COLO829 (cell line): ENCODE measurements at regions not wholly inside any gene's neighbourhood (a gene's known extent, or its start where the extent isn't known, plus 50 kb on each side); places are given as distances from the start of the nearest gene placed in this dataset.
"Not testable (repeated sequence)": the region's sequence is repeated elsewhere in the genome, so short reads cannot be mapped to it uniquely, and the experiment has no call there.

Source experiments
- DNase-seq: peaks from one replicate; pipeline ENCODE4 v3.0.0; 2012; ENCODE audit warnings: low spot score

DNA sequence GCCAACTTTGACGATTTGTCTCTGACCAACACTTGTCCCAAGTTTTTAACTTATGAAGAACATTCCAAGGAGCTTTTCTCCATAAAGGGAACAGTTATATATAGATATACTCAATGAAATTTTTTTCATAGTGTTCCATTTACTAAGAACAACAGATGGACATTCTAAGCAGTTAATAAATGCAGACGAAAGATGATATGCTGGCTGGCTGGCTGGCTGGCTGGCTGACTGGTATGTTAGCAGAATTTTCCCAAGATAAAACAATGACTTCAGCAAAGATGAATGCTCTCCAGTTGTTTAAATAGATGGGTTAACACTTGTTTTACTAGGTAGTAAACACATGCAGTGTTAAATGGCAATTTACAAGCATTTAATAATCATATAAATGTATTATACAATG, 62.2 kb downstream of the SPANXN3 start:
- no peak for DNase-seq

- DNase-seq: peak; percentile 8
These were observed 79.8 kb downstream of the SPANXN3 start for GRCh38 chrX:143437439-143437838.

DNA sequence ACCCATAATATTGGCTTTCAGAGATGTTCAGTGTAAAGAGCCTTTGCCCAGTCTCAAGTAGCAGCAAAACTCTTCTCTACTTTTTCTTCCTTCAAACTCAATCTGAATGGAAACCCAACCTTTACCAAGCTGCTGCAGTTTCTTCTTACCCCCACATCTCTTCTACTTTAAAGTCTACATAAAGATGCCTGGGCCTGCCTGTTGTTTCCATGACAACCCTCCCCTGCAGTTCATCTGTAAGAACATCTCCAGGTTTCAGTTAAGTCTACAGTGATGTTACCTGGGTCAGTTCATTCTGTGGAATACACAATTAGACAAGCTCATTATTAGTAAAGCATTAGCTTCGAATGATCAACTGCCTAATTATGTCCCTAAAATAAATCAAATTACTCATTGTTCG, 81.4 kb downstream of the SPANXN3 start:
- no peak for DNase-seq

DNA sequence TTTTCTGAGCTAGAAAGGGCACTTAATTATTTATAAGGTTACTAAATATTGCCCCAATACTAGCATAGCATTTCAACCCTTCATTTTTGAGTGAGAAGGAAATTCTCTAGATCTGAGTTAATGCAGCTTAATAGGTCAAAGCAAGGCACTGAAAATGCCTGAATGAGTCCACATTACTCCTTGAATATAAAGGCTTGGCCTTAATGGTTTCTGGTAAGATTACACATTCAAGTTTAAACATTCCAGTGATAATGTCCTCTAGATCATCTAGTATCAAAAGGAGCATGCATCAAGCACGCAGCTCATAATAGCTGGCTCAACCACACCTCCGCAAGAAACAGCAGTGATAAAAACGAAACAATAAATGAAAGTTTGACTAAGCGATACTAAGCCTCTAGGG, 87.5 kb downstream of the SPANXN3 start:
- DNase-seq: no peak

GRCh38 chrX:143429131-143429530, 88.1 kb downstream of the SPANXN3 start:
- DNase-seq: no peak

- no peak for DNase-seq
These were observed 116.1 kb downstream of the SPANXN3 start for GRCh38 chrX:143401160-143401559.

DNA sequence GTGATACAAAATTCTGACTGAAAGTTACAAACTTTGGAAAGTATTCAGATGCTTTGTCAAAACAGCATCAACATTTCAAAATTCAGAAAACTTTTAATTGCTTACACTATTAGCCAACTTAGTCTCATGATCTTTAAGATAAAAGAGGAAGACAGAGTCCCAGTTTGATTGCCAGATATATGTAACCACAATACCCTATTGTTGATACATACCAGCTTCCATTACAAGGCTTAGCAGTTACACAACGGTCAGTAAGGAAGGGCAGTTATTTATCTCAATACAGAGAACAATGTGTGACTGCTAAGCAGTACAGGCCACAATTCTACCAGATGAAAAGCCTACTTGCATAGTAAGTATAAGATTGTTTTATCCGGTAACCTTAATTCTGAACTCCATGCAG, 138.4 kb downstream of the SPANXN3 start:
- DNase-seq: peak; percentile 0

DNA sequence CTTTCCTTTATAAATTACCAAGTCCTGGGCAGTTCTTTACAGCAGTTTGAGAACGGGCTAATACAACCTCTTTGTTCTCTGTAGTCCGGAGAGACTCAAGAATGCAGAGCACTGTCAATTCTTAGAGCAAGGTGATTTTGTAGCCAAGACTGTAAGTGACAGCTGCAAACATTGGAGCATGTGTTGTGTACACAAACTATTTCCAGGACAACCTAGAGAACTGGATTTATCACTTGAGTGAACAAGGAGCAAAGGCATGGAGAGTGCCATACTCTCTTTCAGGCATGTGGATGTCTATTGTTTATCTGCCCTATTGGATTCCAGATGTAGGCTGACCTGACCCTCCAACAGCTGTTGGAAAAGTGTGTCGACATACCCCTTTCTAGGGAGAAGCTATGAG, 153.9 kb downstream of the SPANXN3 start:
- DNase-seq: no peak

DNA sequence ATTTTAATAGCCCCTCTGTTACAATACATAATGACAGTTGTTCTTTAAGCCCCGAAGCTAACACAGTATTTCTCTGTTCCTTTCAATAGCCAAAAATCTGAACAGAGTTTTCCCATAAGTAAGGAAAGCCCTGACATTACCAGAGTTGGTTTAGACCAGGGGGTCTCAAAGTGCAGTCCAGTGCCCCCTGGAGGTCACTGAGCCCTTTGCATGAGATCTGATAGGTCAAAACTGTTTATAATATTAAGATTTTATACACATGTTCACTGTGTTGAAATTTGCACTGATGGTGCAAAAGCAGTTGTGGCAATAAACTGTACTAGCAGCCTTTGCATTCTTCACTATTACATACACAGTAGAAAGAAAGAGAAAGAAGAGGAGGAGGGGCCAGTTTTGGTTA, 177.1 kb downstream of the SPANXN3 start:
- no peak for DNase-seq

- DNase-seq: no peak
These were observed 181.0 kb downstream of the SPANXN3 start for GRCh38 chrX:143336261-143336660.

DNA sequence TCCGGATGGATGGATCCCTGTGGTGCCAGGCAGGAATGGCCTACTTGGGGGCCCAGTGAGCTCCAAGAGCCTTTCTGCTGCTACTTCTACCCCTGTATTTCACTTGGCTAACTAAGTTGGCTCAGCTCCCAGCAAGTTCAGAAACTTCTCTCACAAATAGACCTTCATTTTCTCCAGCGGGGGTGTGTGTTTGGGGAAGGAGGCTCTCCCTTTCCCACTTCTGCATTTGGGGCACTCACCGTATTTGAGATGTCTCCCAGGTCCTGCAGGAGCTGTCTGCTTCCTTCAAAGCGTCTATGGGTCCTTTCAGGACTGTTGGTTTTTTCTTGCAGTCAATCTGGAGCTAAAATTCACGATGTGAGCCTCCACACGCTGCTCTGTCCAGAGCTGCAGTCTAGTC, 197.7 kb downstream of the SPANXN3 start:
- DNase-seq: no peak

DNA sequence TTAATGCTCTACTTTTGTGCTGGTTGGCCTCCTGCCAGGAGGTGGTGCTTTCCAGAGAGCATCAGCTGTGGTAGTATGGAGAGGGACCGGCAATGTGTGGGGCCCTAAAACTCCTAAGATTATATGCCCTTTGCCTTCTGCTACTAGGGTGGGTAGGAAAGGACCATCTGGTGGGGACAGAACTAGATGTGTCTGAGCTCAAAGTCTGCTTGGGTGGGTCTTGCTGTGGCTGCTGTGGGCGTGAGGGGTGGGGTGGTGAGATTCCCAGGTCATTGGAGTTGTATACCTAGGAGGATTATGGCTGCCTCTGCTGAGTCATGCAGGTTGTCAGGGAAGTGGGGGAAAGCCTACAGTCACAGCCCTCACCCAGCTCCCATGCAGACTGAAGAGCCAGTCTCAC, 198.4 kb downstream of the SPANXN3 start:
- DNase-seq: not testable (repeated sequence)

- no peak for DNase-seq
These were observed 210.0 kb downstream of the SPANXN3 start for GRCh38 chrX:143306991-143307937.

DNA sequence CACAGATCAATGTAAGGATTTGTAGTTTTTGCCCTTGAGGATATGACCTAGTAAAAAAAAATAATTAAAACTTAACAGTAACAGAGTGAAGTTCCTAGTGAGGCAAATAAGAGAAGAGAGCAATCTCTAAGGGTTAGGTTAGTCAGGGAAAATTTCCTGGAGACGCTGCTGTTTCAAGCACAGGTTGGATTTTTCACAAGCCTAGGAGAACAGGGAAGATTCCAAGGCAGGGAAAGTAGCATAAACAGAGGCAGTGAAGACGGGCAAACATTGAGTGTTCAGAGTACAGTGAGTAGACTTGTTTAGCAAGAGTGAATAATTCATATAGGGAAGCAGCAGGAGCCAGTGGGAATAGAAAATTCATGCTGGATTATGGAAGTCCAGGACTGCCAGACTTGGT, 212.8 kb downstream of the SPANXN3 start:
- DNase-seq: no peak

DNA sequence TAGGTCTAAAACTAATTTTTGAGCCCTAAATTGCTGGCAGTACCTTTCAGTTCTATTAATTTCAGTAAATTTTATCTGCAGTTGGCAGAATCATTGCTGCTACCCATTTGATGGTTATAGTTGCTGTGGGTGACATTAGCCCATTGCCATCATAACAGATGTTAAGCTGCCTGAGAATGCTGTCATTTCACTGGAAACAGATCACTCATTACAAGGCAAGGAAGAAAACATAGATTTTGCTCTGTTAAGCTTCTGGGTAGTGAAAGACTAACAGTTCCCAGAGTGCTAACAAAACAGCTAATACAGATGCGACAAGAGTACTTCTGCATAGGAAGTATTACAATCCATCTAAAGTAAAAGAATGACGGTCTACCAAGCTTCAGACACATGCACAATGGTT, 213.2 kb downstream of the SPANXN3 start:
- no peak for DNase-seq

DNA sequence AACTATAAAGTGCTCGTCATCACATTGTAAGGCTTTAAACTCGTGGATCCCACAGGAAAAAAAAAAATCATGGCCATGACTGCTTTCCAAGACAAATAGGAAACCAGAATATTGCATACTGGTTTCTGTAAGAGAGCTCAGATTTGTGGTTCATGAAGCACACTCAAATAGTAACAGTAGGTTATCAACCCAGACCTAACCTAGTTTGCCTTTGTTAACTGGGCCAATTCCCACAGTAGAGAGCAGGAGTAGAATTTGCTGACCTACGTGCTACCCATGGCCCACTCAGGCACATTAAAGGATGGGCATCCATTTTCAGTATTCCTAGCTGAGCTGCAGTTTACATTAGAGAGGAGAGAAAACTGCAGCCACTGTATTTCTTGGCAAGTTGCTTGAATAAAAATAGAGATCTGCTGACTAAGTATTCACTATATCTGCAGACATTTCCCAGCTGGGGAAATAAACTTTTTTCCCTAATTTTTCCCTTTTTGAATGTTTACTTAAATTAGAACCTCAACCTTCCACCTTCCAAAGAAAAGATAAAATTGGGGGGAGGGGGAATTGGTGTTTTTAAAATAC, 218.5 kb downstream of the SPANXN3 start:
- DNase-seq: no peak

DNA sequence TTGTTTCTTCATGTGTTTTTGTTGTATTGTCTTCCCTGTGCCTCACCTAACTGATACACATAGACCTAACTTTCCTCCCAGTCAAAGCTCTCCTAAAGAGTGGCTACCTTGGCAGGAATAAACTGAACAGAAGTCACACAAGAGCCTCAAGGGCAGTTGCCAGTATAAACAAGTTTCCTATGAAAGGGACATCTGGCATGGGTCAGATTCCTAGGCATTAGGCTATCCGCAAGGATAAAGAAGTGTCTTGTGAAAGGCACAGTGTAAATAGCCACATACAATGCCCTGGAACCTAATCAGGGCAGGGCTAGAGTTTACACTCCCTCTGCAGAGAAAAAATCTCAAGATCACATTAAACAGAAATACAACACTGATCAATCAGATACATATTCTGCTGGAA, 220.8 kb downstream of the SPANXN3 start:
- DNase-seq: no peak

- no peak for DNase-seq
These were observed 230.0 kb downstream of the SPANXN3 start for GRCh38 chrX:143287236-143287635.

DNA sequence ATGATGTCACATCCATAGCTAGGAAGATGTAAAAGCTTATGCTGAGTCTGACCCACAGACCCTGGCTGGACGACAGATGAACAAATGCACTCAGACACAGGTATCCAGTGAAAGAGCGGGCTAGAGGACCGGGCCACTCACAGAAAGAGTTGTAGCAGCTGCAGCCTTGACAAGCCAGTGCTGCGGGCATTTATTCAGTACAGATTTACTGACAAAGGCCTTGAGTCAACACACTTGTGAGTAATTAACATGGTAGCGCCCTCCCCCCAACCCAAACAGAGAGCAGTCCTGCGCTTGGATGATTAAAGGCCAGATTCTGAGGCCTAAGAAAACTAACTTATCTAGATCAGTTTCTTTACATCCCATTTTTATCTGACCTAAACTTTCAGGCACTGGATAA, 244.6 kb downstream of the SPANXN4 start:
- no peak for DNase-seq

GRCh38 chrX:143244593-143244992, 218.9 kb downstream of the SPANXN4 start:
- DNase-seq: not testable (repeated sequence)

DNA sequence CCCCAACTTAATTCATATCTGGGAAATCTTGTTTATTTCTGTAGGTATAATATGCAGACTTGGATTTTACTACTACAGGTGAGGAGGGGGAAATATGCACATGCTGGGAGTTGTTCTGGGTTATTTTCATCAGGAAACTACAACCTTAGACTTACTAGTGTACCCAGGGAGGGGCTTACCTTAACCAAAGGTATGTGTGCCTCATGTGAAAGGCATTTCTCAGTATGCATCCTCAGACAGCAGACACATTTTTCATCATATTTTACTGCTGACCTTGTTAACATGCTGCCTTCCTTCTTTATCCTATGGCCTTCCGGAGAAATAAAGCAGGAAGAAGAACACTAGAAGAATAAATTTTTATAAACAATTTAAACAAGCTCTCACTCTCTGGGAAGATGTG, 214.9 kb downstream of the SPANXN4 start:
- DNase-seq: no peak

DNA sequence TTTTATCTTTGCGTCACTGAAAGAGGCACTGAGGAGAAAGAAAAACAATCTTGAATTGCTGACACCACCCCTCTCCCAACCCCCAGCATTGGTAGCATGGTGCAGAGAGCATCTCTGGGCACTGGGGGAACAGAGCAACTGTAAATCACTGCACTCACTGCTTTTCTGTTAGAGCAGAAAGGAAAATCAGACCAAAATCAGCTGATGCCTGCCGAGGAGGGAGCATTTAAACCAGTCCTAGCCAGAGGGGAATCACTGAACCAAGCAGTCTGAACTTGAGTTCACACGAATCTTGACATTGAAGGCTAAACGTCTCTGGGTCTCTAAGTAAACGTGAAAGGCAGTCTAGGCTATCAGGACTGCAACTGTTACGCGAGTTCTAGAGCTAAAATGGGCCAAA, 205.8 kb downstream of the SPANXN4 start:
- DNase-seq: no peak

- not testable (repeated sequence) for DNase-seq
These were observed 202.9 kb downstream of the SPANXN4 start for GRCh38 chrX:143228600-143228999.

DNA sequence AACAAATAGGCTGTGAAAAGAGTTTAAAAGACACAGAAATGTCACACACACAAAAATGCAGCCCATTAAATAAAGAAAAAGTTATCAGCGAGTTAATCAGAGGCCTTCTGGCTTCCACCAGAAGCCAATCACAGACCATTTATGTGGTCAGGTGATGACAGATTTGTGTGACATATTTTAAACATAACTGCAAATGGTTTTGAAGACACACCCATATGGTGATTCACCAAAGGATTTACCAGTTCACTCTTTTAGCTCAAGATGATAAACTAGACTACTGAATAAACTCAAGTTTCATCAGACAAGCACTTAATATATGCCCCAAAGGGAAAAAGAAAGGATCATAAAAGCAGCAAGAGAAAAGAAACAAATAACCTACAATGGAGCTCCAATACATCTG, 181.2 kb downstream of the SPANXN4 start:
- DNase-seq: no peak
